Uterus (tissue), 2 donors: ENCODE measurements at regions not wholly inside any gene's neighbourhood (a gene's known extent, or its start where the extent isn't known, plus 50 kb on each side); places are given as distances from the start of the nearest gene placed in this dataset.
A peak's percentile ranks its signal among the peaks of the same experiment; 100 is the strongest.

Experiments
- CTCF ChIP-seq, 4 experiments: fragments of 200-600 bp in 2 of 4; fragments of 450-650 bp in 2 of 4; sonication (generic) in 2 of 4; IDR thresholded peaks; one replicate each; pipeline ENCODE4 v1.5.1; 2016 to 2019; ENCODE audit warnings: antibody characterized with exemption in 4 of 4, mild to moderate bottlenecking in 2 of 4, moderate library complexity in 1 of 4
- POLR2A ChIP-seq, 2 donors: fragments of 450-650 bp; IDR thresholded peaks; one replicate each; pipeline ENCODE4 v1.6.1; 2016; ENCODE audit warnings: antibody characterized with exemption in 2 of 2, mild to moderate bottlenecking in 1 of 2, moderate library complexity in 1 of 2

DNA sequence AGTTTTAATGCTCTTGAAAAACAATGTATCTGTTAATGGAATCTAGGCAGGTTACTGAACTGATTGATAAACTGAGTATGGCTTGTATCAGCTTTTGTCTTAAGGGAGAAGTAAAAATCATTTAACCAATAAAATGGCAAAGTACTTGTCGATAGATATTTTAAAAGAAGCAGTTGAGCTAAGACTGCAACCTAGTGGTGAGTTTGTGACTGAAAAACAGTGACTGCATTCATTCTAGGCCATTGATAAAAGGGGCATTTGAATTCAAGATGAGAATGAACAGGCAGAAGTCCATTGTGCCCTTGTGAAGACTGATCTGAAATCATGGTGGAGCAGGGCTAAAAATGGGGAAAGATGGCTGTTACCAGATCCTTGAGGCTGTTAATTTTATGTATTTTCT, 59.4 kb upstream of the MSTN start:
- TF ChIP-seq POLR2A (IDR thresholded peaks at IDR 0.05) (no peak), CTCF (IDR thresholded peaks at IDR 0.05) (peak in 3 of 4 experiments; percentile 18 to 53 (median 36))
